ENCODE measurements at regions not wholly inside any gene's neighbourhood (a gene's known extent, or its start where the extent isn't known, plus 50 kb on each side); places are given as distances from the start of the nearest gene placed in this dataset.

- H3K27ac ChIP-seq (ENCODE audit: low read depth, low read length) = no peak overlapping the region
- no peak for TF ChIP-seq CTCF (IDR thresholded peaks at IDR 0.05; ENCODE audit: insufficient read depth, low read length, poor library complexity, severe bottlenecking)
- no peak for TF ChIP-seq EZH2phosphoT487 (conservative IDR thresholded peaks at IDR 0.05; ENCODE audit: low read length)
- H3K9me3 ChIP-seq (ENCODE audit: insufficient read depth, low read length) = peaks cover 4% of the 10 kb centered on the region; the same call in 1 of the 2 replicates
- no peaks in the 10 kb centered on the region for H3K27me3 ChIP-seq (ENCODE audit: low read length)
- H4K20me1 ChIP-seq (ENCODE audit: low read depth, low read length) = no peaks in the 10 kb centered on the region
- no peak overlapping the region for H3K9ac ChIP-seq (ENCODE audit: low read length)
- H3K4me2 ChIP-seq (ENCODE audit: low read depth, low read length, poor library complexity, severe bottlenecking) = no peak overlapping the region
- 0 out of 2 replicates have a peak, but pooled peaks cover 3% of the 10 kb centered on the region for H3K36me3 ChIP-seq (ENCODE audit: low read length)
- no peak overlapping the region for H3K4me3 ChIP-seq (ENCODE audit: insufficient read depth, low read length, poor library complexity, severe bottlenecking)
- peaks cover 4% of the 10 kb centered on the region for H3F3A ChIP-seq (ENCODE audit: insufficient read depth)
- H3K9me2 ChIP-seq (replicated peaks; ENCODE audit: insufficient read depth, low read length) = no peaks in the 10 kb centered on the region
- no peak overlapping the region for H2AFZ ChIP-seq (ENCODE audit: low read depth, low read length, severe bottlenecking)
- H3K79me2 ChIP-seq (ENCODE audit: insufficient read depth, low read length) = no peaks in the 10 kb centered on the region
Measured at GRCh38 chr7:13433946-13434345, 555.5 kb downstream of the ETV1 start.

- Histone ChIP-seq H3K9me3 (ENCODE audit: insufficient read depth, low read length) (peaks cover 9% of the 10 kb centered on the region; the same call in 1 of the 2 replicates), H3K36me3 (ENCODE audit: low read length) (0 out of 2 replicates have a peak, but pooled peaks cover 2% of the 10 kb centered on the region)
Measured at GRCh38 chr7:13442226-13442625, 547.2 kb downstream of the ETV1 start.

GRCh38 chr7:13447637-13448036 lies 541.8 kb downstream of the ETV1 start:
- Histone ChIP-seq H2AFZ (ENCODE audit: low read depth, low read length, severe bottlenecking) (peak overlapping the region; percentile 5), H3K4me2 (ENCODE audit: low read depth, low read length, poor library complexity, severe bottlenecking) (no peak overlapping the region), H3K9me3 (ENCODE audit: insufficient read depth, low read length) (0 out of 2 replicates have a peak, but pooled peaks cover 13% of the 10 kb centered on the region), H3F3A (ENCODE audit: insufficient read depth) (no peaks in the 10 kb centered on the region; the same call in 1 of the 2 replicates), H3K9ac (ENCODE audit: low read length) (no peak overlapping the region), H3K9me2 (replicated peaks; ENCODE audit: insufficient read depth, low read length) (no peaks in the 10 kb centered on the region), H3K4me3 (ENCODE audit: insufficient read depth, low read length, poor library complexity, severe bottlenecking) (no peak overlapping the region), H3K36me3 (ENCODE audit: low read length) (0 out of 2 replicates have a peak, but pooled peaks cover 2% of the 10 kb centered on the region), H4K20me1 (ENCODE audit: low read depth, low read length) (no peaks in the 10 kb centered on the region), H3K27ac (ENCODE audit: low read depth, low read length) (no peak overlapping the region), H3K79me2 (ENCODE audit: insufficient read depth, low read length) (no peaks in the 10 kb centered on the region), H3K27me3 (ENCODE audit: low read length) (no peaks in the 10 kb centered on the region)
- TF ChIP-seq EZH2phosphoT487 (conservative IDR thresholded peaks at IDR 0.05; ENCODE audit: low read length) = no peak
- TF ChIP-seq CTCF (IDR thresholded peaks at IDR 0.05; ENCODE audit: insufficient read depth, low read length, poor library complexity, severe bottlenecking) = no peak

More at GRCh38 chr7:13442226-13442625, 547.2 kb downstream of the ETV1 start:
- Histone ChIP-seq H3K27me3 (ENCODE audit: low read length) (no peaks in the 10 kb centered on the region), H2AFZ (ENCODE audit: low read depth, low read length, severe bottlenecking) (peak overlapping the region; percentile 47), H3K4me3 (ENCODE audit: insufficient read depth, low read length, poor library complexity, severe bottlenecking) (no peak overlapping the region), H3F3A (ENCODE audit: insufficient read depth) (no peaks in the 10 kb centered on the region; the same call in 1 of the 2 replicates), H3K79me2 (ENCODE audit: insufficient read depth, low read length) (no peaks in the 10 kb centered on the region), H3K9ac (ENCODE audit: low read length) (no peak overlapping the region), H4K20me1 (ENCODE audit: low read depth, low read length) (no peaks in the 10 kb centered on the region), H3K9me2 (replicated peaks; ENCODE audit: insufficient read depth, low read length) (no peaks in the 10 kb centered on the region), H3K27ac (ENCODE audit: low read depth, low read length) (peak overlapping the region; percentile 55), H3K4me2 (ENCODE audit: low read depth, low read length, poor library complexity, severe bottlenecking) (peak overlapping the region; percentile 8)
- TF ChIP-seq CTCF (IDR thresholded peaks at IDR 0.05; ENCODE audit: insufficient read depth, low read length, poor library complexity, severe bottlenecking) = no peak

Measured in SU-DHL-6 (cell line).